NCI-H1436 (cell line): ENCODE measurements at regions not wholly inside any gene's neighbourhood (a gene's known extent, or its start where the extent isn't known, plus 50 kb on each side); places are given as distances from the start of the nearest gene placed in this dataset.
"Not testable (repeated sequence)": the region's sequence is repeated elsewhere in the genome, so short reads cannot be mapped to it uniquely, and the experiment has no call there.

Experiments used
- DNase-seq: peaks from one replicate; lab custom pipeline; 2025; lab: John Stamatoyannopoulos, UW

DNA sequence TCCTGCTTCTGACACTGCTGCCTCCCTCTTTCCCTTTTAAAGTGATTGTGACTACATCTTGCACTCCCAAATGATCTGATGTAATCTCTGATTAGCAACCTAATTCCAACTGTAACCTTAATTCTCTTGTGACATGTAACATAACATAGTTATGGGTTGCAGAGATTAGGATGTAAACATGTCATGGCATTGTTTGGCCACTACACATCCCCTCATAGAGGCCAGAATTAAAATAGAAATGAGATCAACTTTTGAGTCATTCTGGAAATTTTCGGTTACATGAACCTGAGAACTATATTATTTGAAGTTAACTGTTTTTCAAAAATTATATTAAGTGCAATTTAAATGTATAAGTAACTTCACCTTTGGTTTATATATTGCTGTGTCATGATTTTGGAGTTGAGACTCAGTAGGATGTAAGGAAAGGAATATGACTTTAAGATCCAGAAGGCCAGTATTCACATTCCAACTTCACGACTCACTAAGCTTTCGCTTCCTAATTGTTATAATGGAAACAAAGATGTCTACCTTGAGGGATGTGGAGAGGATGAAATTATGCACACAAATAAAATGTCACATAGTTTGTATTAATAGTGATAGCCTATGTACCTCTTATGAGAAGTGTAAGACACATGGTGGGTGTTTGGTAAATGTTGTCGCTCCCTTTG is 611.9 kb upstream of the MAP3K7 start:
- DNase-seq = no peak

DNA sequence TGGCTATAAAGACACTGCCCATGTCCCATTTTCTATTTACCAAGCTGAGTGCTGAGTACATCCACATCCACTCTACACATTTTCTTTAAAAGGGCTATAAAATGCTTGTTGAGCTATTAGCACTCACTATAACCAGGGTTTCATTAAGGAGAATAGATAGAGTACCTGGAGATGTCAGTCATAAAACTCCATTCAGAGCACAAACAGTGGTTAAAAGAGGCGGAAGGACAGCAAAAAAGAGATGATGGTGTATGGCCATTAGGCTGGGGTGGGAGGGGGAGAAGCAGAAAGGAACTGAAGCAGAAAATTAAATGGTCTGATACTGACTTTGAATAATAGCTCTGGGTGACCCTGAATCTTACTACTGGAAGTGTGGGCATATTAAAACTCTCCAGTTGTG is 609.9 kb upstream of the MAP3K7 start:
- no peak for DNase-seq

DNA sequence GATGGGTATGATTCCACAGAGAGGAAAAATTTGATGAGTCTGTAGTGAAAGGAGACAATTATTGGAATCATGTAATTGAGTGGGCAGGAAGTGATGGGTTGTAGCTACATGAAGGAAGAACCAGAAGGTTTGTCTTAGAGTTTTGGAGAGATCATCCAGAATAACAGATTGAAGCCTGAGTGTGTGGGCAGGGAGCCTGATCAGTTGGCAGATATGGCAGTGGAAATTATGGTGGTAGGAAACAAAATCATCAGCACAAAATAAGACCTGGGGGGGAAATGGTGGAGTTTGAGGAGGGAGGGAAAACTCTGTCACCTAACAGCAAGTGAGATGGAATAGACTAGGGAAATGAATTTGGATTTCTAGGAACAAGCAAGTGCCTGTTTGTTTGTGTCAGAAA is 606.6 kb upstream of the MAP3K7 start:
- no peak for DNase-seq

DNA sequence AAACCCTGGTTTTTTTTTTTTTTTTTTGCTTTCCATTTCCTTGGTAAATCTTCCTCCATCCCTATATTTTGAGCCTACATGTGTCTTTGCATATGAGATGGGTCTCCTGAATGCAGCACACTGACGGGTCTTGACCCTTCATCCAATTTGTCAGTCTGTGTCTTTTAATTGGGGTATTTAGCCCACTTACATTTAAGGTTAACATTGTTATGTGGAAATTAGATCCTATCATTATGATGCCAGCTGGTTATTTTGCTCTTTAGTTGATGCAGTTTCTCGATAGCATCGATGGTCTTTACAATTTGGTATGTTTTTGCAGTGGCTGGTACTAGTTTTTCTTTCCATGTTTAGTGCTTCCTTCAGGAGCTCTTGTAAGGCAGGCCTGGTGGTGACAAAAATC is 603.2 kb upstream of the MAP3K7 start:
- DNase-seq = not testable (repeated sequence)

DNA sequence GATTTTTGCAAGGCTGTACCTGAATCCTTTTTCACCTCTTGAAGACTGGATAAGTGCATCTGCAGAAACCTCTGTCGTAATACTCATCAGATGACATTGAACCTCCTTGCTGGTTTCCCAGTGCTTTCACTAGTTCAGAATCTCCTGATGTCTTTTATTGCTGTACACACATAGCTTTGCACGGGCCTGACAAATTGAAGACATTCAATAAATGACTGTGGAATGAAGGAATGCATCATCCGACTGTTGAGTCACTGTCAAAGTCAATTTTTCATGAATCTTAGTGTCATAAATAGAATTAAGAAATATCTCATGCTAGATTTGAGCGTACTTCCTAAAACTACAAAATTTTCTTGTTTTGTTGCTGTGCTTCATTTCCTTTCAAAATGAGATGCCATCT is 598.2 kb upstream of the MAP3K7 start:
- DNase-seq = no peak

DNA sequence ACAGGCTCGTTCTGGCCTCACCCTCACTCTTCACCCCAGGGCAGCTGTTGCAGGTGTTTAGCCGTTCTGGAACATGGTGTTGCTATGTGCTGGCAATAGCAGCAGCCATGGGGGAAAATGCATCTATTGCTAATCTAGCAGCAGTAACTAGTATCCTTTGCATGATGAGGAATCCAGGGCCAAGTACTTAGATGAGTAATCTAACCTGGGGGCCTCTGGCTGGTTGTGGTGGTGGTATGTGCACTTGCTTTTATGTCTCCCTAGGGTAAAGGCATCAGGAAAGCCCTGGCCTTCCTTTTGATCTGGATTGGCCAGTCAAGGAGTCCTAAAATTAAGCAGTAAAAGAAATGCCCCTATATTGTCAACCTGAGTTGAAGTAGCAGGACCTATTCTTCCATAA is 594.5 kb upstream of the MAP3K7 start:
- DNase-seq = no peak

DNA sequence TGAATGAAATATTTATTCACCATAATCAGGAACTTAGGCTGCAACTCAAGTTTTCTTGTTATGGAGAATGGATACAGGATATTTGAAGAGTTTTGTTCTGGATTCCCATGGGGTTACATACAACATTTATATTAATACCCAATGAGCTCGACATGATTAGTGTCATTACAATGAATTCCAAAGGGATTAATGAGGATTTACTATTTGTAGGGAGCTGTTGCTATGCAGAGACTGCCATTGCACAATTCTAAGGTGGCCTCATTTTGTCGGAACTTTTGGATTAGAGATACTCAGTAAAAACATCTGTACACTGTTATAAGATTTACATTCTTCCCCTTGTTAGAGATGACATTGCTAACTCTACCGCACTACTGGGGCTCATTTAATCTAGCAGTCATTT is 586.8 kb upstream of the MAP3K7 start:
- no peak for DNase-seq

DNA sequence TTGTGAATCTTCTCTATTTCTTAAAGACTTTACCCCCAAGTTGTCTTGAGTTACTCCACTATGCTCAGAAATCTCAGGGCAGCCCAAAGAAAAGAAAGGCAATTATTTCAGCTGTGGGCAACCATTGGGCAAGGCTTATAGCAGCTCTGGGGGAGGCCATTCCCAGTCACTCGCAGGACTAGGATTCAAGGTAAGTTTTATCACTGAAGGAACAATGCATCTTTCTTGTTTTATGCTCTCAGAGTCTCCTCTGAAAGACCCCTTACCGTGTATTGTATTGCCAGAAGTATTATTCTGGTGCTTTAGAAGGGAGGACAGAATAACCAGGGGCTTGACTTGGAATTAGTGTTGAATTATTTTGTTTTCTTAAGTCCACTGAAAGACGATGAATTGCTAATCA is 586.3 kb upstream of the MAP3K7 start:
- DNase-seq = no peak

DNA sequence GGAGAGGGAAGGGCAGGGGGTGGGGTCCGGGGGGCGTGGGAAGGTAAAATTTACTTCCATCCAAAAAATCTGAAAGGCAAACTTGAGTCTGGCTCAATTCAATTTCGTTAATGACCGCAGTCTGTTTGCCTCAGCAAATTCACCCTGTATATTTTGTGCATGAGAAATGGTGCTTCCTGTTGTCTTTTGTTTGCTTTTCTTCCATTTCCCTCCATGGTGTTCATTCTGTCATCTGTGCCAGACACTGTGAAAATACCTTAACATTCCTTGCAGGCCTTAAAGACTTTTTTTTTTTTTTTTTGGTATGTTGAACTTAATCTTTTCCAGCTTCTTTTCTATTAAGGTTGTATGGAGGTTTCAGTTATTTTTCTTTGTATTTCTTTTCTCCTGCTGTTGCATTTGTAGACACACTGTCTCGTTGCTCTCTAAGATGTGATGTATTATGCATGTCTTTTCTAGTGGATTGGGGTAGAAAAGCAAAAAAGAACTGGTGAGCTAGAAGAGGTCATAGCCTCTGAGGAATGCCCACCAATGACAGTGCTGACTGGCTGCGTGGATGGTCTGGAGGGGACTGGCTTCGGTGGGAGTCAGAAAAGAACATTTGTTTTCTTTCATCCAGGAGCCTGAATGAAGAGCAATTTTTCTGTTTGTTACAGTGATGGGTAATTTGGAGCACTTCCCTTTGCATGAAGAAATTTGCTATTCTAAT is 585.0 kb upstream of the MAP3K7 start:
- no peak for DNase-seq

DNA sequence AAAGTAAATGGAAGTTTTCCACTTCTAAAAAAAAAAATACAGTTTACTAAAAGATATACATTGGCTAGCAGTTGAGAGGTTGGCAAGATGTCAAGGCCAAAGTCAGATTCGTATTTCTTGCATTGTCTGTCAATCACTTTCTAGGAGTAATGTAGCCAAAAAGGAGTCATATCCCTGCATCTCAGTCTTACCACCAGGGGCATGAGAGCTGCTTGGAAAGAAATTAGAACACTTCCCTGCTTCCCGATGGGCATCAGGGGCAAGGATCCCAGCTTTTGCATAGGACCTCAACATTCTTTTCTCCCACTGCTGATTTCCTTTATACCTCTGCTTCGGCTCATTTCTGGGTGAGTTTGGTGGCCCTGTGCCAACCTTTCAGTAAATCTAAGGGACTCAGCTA is 581.0 kb upstream of the MAP3K7 start:
- DNase-seq = no peak

DNA sequence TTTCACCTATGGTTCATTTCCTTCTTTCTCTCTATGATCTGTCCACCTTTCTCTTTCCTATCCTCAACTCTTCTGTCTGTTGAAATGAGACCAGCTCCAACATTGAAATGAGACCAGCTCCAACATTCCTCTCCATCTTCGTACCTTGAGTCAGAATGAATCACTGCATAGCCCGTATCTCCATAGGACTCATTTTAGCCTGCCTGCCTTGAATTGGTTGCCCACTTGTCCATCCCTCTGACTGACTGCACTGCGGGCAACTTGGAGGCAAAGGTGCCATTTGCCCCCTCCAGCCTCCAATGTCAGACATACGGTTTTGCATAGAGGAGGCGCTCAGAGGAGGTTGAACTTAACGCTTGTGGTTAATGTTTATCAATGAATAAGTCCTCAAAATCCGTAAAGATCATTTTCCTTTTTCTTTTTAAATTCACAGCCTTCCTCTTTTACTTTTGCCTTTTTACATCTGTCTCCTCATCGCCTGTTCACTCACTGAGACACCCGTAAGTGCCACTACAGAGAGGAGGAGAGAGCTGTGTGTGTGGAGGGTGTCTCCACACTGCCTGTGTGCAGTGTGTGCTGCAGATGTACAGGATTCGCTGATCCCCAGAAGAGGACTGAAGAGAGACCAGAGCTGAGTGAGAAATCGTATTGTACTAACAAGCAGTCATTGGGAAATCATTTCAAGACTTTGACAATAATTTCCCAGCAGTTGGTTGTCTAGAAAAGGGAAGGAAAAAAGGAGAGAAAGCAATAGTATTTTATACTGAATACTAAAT is 579.6 kb upstream of the MAP3K7 start:
- no peak for DNase-seq

DNA sequence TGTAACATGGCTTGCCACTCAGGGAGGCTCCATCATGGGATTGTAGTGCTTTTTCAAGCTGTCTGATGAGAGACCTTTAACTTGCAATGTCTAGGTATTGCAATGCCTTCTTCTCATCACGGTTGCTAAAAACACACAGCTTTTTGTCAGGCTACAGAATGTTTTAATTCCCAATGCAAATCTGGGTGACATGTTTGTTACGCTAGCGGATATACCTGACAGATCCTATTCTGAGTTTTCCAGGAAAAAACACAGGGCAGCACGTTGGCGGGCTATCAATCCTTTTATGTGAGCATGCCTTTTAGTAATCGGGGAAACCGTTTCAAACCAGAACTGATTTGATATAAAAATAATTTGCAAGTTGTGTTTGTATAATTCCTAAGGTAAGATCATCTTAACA is 577.2 kb upstream of the MAP3K7 start:
- no peak for DNase-seq

DNA sequence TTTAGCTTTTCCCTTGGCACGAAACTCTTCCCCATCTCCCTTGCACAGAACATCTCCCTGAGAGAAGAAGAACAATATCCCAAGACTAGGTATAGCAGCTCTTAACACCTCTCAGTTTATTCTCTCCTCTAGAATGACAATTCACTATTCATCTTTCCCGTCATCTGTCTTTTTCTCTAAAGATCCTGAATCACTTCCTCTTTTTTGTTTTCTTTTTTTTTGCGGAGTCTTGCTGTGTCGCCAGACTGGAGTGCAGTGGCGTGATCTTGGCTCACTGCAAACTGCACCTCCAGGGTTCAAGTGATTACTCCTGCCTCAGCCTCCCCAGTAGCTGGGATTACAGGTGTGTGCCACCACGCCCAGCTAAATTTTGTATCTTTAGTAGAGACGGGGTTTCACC is 574.4 kb upstream of the MAP3K7 start:
- no peak for DNase-seq

DNA sequence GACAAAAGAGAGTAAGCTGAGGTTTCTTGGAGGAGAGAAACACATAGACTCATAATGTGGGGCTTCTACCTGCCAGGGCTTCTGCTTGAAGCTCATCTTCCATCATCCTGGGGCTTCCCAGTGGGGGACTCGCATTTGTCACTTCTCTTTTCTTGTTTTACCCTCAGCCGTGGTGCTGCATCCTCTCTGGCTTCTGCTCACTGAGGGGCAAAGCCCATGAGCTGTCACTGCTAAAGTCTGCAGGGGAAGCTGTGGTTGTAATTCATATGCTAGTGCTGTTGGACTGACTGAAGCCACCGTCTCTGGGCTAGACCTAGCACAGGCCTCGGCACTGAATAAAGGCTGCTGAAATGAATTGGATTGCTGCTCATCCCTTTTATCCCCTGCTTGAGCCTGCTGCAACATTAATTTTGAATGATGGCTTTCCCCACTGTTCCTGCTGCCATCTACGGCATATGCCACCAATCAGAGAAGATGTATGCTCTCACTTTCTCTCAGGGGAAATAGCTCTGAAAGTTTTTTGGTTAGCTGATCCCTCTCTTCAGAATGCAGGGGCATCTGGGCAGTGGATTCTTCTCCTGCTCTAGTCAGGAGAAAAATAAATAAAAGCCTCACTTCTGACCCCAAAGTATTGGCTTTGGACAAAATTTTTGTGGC is 568.4 kb upstream of the MAP3K7 start:
- no peak for DNase-seq

DNA sequence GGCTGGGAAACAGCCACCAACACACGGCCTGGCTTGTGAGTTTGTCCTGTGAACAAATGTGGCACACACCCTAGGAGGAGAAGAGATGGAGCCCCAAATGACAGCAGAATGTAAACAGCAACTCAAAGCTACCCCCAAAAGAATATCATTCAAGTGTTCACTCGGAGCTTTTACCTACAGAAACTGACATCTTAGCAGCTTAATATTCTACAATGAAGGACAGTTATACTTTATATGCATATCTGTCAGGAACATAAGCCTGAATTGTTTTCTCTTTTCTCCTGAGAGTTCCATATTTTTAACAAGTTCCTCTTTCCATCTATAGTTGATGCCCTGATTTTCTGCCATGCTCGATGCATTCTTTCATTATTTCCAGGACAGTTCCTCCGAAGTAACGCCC is 566.0 kb upstream of the MAP3K7 start:
- no peak for DNase-seq

DNA sequence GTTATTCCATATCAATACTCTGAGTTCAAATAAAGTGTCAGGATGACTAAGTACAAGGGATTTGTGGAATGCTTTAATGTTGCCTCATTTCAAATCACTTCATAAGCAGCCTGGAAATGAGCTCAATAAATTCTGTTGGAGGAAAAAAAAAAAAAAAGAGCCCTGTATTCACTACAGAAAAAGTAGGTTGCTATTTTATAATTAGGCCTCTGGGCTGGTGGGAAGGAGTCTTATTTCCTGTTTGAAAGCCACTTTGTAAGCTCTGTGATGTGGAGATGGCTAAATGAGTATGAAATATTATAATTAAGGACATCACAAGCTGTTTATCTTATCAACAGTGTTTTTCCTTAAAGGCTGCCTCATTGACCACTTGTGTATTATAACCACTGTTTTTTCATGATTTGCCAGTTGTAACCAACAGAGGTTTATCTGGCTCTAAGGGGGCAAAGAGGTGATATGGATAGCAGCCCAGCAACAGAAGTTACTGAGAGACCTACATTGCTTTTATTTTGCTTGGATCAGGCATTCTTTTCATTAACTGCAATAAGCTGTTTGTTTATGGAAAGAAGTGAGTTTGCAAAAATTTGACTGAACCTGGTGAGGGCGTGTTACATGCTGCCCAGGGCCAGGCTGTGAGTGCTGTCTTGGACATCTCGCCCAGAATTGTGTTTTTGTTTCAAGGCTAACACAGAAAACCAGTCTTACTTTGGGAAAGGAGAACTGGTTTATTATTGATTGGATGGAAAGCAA is 563.3 kb upstream of the MAP3K7 start:
- DNase-seq = no peak

DNA sequence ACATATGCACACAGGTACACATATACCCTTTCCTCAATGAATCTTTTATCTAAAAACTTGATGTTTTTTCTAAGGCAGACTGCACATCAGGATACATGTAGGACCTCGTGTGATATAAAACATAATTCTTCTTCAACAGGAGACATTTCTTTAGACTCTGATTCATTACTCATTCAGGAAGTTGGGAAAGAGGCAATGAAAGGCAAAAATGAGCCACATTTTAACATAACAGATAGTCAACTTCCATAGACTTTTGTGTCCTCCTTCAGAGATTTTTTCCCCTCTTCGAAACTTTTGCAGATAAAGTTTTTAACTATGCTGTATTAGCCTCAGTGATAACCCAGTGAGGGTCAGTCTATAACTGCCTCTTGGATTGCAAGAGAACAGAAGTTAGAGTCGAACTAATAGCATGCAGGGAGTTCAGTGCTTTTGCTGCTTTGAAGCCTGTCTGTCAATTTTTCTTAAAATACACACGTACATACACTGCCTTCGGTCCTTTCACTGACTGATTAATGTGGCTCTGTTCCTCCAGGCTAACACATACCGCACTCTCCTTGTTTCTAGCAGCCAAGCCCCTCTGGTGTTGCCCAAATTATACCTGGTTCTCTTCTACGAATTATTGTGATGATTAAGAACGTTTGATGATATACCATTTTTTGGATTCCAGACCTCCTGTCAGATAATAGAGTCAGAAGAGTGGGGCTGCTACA is 562.5 kb upstream of the MAP3K7 start:
- no peak for DNase-seq

DNA sequence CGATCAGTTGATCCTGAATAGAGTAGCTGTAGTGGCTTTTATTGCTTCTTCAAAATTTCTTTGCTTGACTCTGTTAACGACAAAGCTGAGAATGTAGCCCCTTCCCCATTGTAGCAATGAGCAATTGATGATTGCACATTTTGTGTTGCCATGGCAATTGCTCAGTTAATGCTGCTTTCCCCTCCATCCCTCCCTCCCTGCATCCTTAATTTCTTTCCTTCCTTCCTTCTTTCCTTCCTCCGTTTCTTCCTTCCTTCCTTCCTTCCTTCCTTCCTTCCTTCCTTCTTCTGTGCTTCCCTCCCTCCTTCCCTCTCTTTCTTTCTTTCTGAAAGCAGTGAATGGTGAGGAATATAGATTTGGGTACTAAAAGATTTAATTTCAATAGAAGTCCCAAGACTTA is 557.3 kb upstream of the MAP3K7 start:
- no peak for DNase-seq

DNA sequence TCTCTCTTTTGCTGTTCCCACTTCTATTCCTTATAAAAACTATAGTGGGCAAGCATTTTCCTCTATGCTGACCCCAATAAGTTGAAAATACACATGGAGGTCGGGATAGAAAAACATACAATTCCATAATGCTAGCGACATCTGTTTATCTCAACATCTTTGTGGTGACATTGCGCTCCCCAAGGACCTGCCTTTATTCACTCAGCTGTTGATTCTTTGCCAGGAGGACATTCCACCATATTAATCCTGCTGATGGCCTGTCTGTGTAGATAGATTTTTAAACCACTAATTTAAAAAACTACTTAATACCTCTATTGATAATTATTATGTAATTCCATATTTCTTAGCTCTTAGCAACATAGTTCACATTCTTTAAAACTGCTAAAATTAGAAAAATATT is 555.3 kb upstream of the MAP3K7 start:
- no peak for DNase-seq

DNA sequence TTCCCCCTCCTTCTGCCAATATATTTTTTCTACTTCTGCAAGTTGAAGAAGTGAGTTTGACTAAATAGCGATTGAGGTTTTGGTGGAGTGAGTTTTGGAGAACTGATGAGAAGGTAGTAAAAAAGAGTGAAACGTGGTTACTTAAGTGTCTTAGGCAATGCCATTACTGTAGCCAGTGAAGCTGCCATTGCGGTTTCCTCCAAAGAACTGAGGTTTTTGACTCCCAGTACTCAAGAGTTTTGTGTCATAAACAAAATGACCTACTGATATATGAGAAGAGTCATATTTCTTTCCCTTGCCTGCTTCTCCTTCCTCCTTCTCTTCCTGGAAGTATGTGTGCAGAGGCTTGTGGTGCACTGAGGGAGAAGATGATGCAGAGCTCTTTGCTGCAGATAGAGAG is 554.5 kb upstream of the MAP3K7 start:
- no peak for DNase-seq

DNA sequence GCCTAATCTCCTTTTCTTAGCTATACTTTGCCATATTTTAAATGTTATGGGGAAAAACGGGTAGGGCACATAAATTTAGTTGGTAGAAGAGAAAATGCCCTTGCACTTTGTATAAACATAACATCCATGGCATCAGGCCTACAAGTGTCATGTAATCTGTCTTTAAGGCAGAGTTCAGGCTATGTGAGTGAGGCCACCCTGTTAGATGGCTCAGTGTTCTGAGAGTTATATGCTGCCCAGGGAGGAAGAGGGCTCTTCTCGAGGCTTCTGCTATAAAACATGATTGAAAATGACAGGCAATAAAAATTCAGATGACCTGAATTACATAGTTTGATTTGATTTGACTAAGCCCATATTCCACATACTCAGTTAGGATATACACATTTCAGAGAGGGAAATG is 553.6 kb upstream of the MAP3K7 start:
- DNase-seq = no peak
